Epithelial cell of esophagus (primary cell): ENCODE measurements at regions not wholly inside any gene's neighbourhood (a gene's known extent, or its start where the extent isn't known, plus 50 kb on each side); places are given as distances from the start of the nearest gene placed in this dataset.

Source experiments
- DNase-seq: peaks from one replicate; pipeline ENCODE4 v3.0.0; 2010; ENCODE audit warnings: low read depth
- H3K4me3 ChIP-seq: 2 replicates; pipeline ENCODE4 v1.5.1; 2011; ENCODE audit warnings: mild to moderate bottlenecking, low read length, control low read depth
- TF ChIP-seq, protein P1 (sequence below): IDR thresholded peaks from 2 replicates; pipeline ENCODE4 v1.5.1; 2011; ENCODE audit warnings: low read depth, mild to moderate bottlenecking, low read length, control low read depth, inconsistent platforms; ENCODE audit not compliant: insufficient read depth; ENCODE audit errors: missing control alignments

DNA sequence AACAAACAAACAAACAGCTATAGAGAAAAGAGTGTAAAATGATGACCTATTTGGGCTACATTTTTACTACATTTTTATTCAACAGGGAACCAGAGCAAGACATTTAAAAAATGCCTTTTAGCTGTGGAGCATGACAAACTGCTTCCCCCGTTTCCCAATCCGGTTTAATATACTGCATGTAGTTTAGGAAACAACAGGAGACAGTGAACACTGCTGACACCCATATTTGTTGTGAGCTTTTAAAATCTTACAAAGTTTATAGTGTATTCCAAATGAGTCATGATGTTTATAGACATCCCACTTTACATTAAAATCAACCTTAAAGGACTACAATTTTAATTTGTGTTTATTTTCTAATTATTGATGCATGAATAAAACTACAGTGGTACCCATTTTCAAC lies 1238.3 kb downstream of the TECRL start:
- no peak overlapping the region for H3K4me3 ChIP-seq
- TF ChIP-seq, protein P1, sequence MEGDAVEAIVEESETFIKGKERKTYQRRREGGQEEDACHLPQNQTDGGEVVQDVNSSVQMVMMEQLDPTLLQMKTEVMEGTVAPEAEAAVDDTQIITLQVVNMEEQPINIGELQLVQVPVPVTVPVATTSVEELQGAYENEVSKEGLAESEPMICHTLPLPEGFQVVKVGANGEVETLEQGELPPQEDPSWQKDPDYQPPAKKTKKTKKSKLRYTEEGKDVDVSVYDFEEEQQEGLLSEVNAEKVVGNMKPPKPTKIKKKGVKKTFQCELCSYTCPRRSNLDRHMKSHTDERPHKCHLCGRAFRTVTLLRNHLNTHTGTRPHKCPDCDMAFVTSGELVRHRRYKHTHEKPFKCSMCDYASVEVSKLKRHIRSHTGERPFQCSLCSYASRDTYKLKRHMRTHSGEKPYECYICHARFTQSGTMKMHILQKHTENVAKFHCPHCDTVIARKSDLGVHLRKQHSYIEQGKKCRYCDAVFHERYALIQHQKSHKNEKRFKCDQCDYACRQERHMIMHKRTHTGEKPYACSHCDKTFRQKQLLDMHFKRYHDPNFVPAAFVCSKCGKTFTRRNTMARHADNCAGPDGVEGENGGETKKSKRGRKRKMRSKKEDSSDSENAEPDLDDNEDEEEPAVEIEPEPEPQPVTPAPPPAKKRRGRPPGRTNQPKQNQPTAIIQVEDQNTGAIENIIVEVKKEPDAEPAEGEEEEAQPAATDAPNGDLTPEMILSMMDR, result no peak
- no peak for DNase-seq

DNA sequence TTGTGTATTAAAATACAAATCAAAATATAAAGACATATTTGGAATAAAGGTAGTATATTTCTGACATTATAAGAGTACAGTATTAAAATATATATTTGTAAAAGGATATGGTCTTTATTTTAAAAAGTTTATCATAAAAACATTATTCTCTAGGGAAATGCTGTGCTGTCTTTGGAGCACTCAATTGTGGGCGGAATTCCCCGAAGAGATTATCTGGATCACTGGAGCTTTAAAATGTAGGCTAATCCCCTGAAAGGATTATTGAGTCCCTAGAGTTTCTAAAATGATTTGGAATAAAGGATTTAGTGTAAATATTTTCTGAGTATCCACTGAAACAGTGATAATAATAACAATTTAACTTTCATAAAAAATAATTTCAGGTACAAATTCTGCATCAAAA lies 1239.4 kb downstream of the TECRL start:
- H3K4me3 ChIP-seq, result no peak overlapping the region
- no peak for DNase-seq
- TF ChIP-seq, protein P1, result no peak

DNA sequence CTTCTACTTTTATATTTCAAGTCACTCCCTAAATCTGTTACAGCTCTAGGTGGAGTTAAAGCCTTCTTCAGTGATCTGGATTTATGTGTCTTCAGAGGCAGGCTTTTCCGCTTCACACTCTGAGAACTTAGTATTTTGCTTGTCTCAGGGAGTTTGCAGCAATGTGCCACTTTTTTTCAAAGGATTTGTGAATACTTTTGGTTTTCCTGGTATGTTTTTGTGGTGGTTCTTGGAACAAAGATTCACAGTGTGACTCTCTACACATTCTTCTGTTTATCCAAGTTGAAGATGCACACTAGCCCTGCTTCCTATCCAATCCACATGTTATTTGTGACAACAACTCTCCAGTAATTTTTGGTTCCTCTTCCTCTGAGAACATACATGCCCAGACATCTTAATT lies 1253.7 kb downstream of the TECRL start:
- H3K4me3 ChIP-seq, result no peak overlapping the region
- no peak for DNase-seq
- TF ChIP-seq, protein P1, result no peak

DNA sequence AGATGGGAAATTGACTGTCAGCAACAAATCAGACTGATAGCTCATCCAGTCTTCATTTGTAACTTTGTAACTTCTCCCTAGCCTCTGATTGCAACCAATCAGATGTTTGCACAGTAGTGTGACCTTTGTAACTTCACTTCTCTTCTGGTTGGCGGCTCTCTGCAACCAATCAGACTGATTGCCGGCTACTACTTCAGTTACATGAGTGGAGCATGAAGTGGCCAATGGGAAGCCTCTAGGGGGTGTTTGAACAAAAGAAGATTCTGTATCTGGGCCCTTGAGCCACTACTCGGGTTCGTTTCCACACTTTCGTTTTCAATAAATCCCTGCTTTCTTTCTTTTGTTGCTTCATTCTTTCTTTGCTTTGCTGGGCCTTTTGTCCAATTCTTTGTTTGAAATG lies 1285.8 kb downstream of the TECRL start:
- DNase-seq, result no peak
- TF ChIP-seq, protein P1, result no peak
- no peak overlapping the region for H3K4me3 ChIP-seq

DNA sequence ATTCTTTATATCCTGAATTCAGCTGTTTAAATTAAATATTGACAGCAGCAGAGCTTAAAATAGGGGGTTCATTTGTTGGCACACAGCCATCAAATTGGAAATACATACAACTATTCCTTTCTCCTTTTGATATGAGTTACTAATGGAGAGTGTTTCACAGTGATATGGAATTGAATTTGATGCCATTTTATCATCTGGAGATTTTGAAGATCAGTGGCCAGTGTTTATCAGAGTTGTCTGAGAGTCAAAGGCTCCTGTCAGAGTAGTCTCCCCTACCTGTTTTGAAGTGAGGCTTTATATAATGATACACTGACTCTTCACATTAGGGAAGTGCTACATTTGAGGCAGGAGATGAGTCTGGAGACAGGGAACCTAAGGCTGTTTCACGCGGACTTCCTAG lies 1286.3 kb downstream of the TECRL start:
- no peak overlapping the region for H3K4me3 ChIP-seq
- TF ChIP-seq, protein P1, result no peak
- no peak for DNase-seq

DNA sequence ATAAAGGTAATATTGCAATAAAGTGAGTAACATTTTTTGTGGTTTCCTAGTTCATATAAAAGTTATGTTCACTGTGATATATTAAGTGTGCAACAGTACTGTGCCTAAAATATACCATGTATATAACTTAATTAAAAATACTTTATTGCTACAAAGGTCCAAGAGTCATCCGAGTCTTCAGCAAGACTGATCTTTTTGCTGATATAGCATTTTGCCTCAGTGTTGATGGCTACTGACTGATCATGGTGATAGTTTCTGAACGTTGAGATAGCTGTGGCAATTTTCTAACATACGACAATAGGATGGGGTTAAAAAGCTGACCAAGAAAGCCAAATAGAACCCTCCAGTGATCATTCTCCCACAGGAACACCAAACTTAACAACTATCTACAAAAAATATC lies 1302.7 kb downstream of the TECRL start:
- no peak for DNase-seq
- H3K4me3 ChIP-seq, result no peak overlapping the region
- TF ChIP-seq, protein P1, result no peak

DNA sequence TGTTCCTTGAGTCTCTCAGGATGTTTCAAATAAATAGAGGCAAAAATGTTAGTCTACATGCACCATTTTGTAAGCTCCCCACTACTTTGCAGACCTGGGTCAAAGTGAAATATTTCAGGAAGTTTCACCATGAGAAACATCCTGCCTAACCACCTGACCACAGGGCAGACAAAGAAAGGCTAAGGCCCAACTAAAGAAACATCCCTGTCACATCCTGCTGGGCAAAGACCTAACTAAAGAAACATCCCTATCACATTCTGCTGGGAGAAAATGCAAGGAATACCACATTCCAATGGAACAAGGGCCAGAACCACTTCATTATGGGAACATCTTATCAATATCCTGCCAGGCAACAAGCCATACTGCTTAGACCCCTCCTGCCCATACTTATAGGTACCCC lies 1303.4 kb downstream of the TECRL start:
- TF ChIP-seq, protein P1, result no peak
- DNase-seq, result no peak
- H3K4me3 ChIP-seq, result no peak overlapping the region
